HEK293T (cell line): ENCODE measurements at regions not wholly inside any gene's neighbourhood (a gene's known extent, or its start where the extent isn't known, plus 50 kb on each side); places are given as distances from the start of the nearest gene placed in this dataset.

Experiments used
- CTCF ChIA-PET: fragments of 350-600 bp; formaldehyde crosslinking; extraction: SDS; loops from one replicate; lab custom pipeline; 2021; ENCODE audit warnings: antibody characterized with exemption, inconsistent platforms; lab: Yijun Ruan, JAX
- POLR2A ChIA-PET: fragments of 350-600 bp; formaldehyde crosslinking; extraction: SDS; loops from one replicate; lab custom pipeline; 2020; ENCODE audit warnings: antibody characterized with exemption, inconsistent platforms; lab: Yijun Ruan, JAX
- DNase-seq: peaks from one replicate; pipeline ENCODE4 v3.0.0; 2012; ENCODE audit warnings: mixed read lengths; ENCODE audit errors: extremely low spot score
- ARNT ChIP-seq: fragments of 450-650 bp; IDR thresholded peaks from 2 replicates; pipeline ENCODE4 v1.6.1; 2017; ENCODE audit warnings: mild to moderate bottlenecking
- BHLHE40 ChIP-seq: fragments of 450-650 bp; IDR thresholded peaks from 2 replicates; pipeline ENCODE4 v1.6.1; 2016; ENCODE audit warnings: mild to moderate bottlenecking, moderate library complexity, borderline replicate concordance
- CTBP1 ChIP-seq: fragments of 450-650 bp; IDR thresholded peaks from 2 replicates; pipeline ENCODE4 v1.6.1; 2016; ENCODE audit warnings: borderline replicate concordance
- ELF4 ChIP-seq: fragments of 450-650 bp; IDR thresholded peaks from 2 replicates; pipeline ENCODE4 v1.6.1; 2017; ENCODE audit warnings: antibody characterized with exemption
- FOXA1 ChIP-seq: fragments of 450-650 bp; IDR thresholded peaks from 2 replicates; pipeline ENCODE4 v1.6.1; 2016; ENCODE audit warnings: mild to moderate bottlenecking
- FOXK2 ChIP-seq: fragments of 450-650 bp; IDR thresholded peaks from 2 replicates; pipeline ENCODE4 v1.6.1; 2016; ENCODE audit warnings: mild to moderate bottlenecking
- FOXM1 ChIP-seq: fragments of 450-650 bp; IDR thresholded peaks from 2 replicates; pipeline ENCODE4 v1.6.1; 2017; ENCODE audit warnings: mild to moderate bottlenecking, borderline replicate concordance
- HDGF ChIP-seq: fragments of 450-650 bp; IDR thresholded peaks from 2 replicates; pipeline ENCODE4 v1.6.1; 2017; ENCODE audit warnings: antibody characterized with exemption, borderline replicate concordance
- L3MBTL2 ChIP-seq: fragments of 450-650 bp; conservative IDR thresholded peaks from 2 replicates; pipeline ENCODE4 v1.6.1; 2016; ENCODE audit warnings: mild to moderate bottlenecking
- LEF1 ChIP-seq: fragments of 450-650 bp; IDR thresholded peaks from 2 replicates; pipeline ENCODE4 v1.6.1; 2017; ENCODE audit warnings: mild to moderate bottlenecking, borderline replicate concordance
- NFRKB ChIP-seq: fragments of 450-650 bp; IDR thresholded peaks from 2 replicates; pipeline ENCODE4 v1.6.1; 2016; ENCODE audit warnings: mild to moderate bottlenecking, moderate library complexity
- SP1 ChIP-seq: fragments of 450-650 bp; IDR thresholded peaks from 2 replicates; pipeline ENCODE4 v1.6.1; 2017
- SUZ12 ChIP-seq: fragments of 450-650 bp; IDR thresholded peaks from 2 replicates; pipeline ENCODE4 v1.6.1; 2016; ENCODE audit warnings: mild to moderate bottlenecking
- TARDBP ChIP-seq: fragments of 450-650 bp; IDR thresholded peaks from 2 replicates; pipeline ENCODE4 v1.6.1; 2016
- ZNF384 ChIP-seq: fragments of 450-650 bp; IDR thresholded peaks from 2 replicates; pipeline ENCODE4 v1.6.1; 2016
- TF ChIP-seq, protein P1 (sequence below): fragments of 450-650 bp; IDR thresholded peaks from 2 replicates; pipeline ENCODE4 v1.6.1; 2016

DNA sequence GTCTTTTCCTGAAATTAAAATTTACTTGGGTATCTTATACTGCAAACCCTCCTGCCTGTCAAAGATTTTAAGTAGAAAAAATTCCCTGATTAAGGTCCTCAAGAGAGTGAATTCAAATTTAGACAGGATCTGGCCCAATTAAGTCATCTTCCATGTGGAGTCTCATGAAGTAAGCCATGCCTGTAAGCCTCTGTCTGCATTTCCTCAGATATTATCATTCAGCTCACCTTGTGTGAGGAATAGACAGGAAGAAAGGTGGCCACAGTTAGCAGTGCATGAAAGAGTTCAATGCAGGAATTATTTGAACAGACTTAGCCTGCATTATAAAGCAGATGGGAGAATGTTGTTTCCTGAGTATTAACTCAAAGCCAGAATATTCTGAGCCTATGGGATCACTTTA, 174.7 kb downstream of the HS3ST3A1 start:
- POLR2A ChIA-PET: no interaction called here
- TF ChIP-seq SP1: no peak
- TF ChIP-seq ZNF384: no peak
- TF ChIP-seq ARNT: no peak
- TF ChIP-seq FOXA1: no peak
- TF ChIP-seq LEF1: no peak
- TF ChIP-seq, protein P1, sequence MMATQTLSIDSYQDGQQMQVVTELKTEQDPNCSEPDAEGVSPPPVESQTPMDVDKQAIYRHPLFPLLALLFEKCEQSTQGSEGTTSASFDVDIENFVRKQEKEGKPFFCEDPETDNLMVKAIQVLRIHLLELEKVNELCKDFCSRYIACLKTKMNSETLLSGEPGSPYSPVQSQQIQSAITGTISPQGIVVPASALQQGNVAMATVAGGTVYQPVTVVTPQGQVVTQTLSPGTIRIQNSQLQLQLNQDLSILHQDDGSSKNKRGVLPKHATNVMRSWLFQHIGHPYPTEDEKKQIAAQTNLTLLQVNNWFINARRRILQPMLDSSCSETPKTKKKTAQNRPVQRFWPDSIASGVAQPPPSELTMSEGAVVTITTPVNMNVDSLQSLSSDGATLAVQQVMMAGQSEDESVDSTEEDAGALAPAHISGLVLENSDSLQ: no peak
- no peak for TF ChIP-seq FOXK2
- TF ChIP-seq NFRKB: no peak
- TF ChIP-seq BHLHE40: no peak
- TF ChIP-seq CTBP1: no peak
- no peak for TF ChIP-seq ELF4
- no peak for TF ChIP-seq L3MBTL2
- TF ChIP-seq FOXM1: no peak
- no peak for TF ChIP-seq HDGF
- TF ChIP-seq SUZ12: no peak
- no peak for TF ChIP-seq TARDBP
- CTCF ChIA-PET: no interaction called here
- no peak for DNase-seq

DNA sequence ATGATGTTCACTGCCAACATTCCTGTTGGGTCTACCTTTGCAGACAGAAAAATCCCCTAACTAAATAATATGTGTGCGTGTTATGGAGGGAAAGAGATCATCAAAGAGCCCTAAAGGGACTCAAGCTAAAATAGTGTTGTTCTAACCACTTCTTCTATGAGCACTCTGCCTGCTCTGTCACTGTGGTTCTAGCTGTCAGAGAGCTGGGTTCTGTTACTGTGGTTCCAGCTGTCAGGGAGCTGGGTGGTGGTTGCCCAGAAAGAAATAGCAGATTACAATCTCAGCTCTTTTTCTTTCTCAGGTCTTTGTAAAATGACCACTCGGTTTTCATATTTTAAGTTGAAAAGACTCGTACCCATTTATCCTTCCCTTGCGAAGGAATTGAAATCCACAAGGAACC, 176.3 kb downstream of the HS3ST3A1 start:
- no peak for DNase-seq
- TF ChIP-seq ZNF384: no peak
- CTCF ChIA-PET: no interaction called here
- POLR2A ChIA-PET: no interaction called here

DNA sequence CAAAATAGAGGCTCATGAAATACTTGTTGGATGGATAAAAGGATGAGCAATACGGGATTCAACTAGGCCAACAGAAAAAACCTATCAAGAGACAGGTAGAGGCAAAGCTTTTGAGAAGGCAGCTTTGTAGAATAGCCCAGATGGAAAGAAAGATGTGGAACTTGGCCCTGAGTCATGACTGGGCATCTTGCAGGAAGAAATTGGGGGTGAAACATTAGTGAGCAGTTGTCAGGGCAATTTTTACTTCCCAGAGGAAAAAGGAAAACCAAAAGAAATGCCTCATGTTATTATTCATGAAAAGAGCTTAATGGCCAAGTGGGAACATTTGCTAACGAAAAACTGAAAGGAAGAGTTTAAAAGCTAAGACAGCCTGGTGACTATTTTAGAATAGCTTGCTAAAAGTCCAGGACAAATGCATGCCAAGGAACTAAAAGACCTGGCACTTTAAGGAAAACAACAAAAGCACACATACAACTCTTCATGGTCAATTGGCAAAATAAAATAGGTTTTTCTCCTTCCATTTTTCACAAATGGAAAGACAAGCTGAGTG, 180.1 kb downstream of the HS3ST3A1 start:
- TF ChIP-seq HDGF: no peak
- no peak for TF ChIP-seq SUZ12
- no peak for TF ChIP-seq ZNF384
- no peak for TF ChIP-seq LEF1
- no peak for TF ChIP-seq L3MBTL2
- TF ChIP-seq FOXK2: no peak
- TF ChIP-seq, protein P1: no peak
- TF ChIP-seq TARDBP: no peak
- no peak for TF ChIP-seq BHLHE40
- no peak for TF ChIP-seq CTBP1
- no peak for TF ChIP-seq NFRKB
- no peak for TF ChIP-seq FOXA1
- no peak for TF ChIP-seq ELF4
- TF ChIP-seq SP1: no peak
- TF ChIP-seq FOXM1: no peak
- TF ChIP-seq ARNT: no peak
- POLR2A ChIA-PET: no interaction called here
- CTCF ChIA-PET: interaction anchor here (0.6 kb wide), 1 partner anchor 51 kb away, joined by 3 read pairs; no protein-coding TSS in a partner anchor
- DNase-seq: no peak

DNA sequence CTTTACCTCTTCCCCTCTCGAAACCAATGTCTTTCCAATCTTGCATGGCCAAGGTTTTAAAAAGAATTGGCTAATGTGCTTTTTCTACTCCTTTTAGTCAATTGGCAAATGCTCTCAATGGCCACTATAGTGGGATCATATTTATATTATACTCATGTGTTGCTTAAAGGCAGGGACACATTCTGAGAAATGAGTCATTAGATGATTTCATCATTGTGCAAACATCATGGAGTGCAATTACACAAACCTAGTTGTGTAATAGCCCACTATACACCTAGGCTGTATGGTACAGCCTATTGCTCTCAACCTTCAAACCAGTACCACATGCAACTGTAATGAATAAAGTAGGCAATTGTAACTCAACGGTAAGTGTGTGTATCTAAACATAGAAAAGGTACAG, 180.9 kb downstream of the HS3ST3A1 start:
- TF ChIP-seq SUZ12 (no peak), ELF4 (no peak), HDGF (no peak), LEF1 (no peak), FOXM1 (no peak)
- POLR2A ChIA-PET: no interaction called here
- DNase-seq: no peak
- CTCF ChIA-PET: no interaction called here

DNA sequence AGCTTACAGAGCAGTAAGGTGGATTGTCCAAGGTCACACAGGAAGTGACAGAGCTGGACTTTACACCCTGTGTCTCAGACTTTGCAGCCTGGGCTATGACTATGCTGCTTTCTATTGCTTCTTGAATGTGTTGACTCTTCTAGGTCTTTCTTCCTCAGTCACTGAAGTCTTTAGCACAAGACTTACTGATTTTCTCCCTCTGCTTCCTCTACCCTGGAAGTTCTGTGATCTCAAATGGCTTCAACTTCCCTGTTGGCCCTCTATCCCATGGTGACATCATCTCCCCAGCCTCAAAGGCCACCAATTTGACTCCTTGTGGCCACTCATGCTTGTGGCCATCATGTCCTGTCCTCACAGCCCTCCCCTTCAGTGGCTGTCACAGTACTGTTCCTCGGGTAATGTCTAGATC, 181.3 kb downstream of the HS3ST3A1 start:
- ChIA-PET POLR2A (no interaction called here), CTCF (no interaction called here)
- TF ChIP-seq CTBP1 (no peak), BHLHE40 (no peak), FOXK2 (no peak), NFRKB (no peak), HDGF (no peak), FOXM1 (no peak), L3MBTL2 (no peak), ZNF384 (no peak), FOXA1 (no peak), LEF1 (no peak), SUZ12 (no peak)
- TF ChIP-seq, protein P1: no peak
- DNase-seq: no peak

DNA sequence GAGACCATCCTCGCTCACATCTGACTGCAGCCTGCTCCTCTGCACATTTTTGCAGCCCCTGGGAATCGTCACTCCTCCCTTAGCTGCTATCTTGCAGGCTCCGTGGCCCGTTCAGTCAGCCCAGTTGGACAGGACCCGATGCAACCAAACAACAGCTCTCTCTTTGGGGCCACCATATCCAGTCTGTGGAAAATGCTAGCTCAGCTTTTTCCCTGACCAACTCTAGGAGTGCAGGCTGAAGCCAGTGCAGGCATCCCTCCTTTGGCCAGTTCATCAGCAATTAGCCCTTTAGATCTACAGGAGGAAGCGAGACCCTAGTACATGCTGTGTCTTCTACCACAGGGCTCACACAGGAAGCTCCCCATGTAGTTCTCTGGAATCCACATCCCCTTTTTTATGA, 182.1 kb downstream of the HS3ST3A1 start:
- ChIA-PET CTCF (no interaction called here), POLR2A (no interaction called here)
- no peak for DNase-seq
- no peak for TF ChIP-seq ARNT
- TF ChIP-seq FOXM1: no peak
- TF ChIP-seq TARDBP: no peak
- no peak for TF ChIP-seq ZNF384
- no peak for TF ChIP-seq HDGF
- TF ChIP-seq FOXA1: no peak
- TF ChIP-seq, protein P1: no peak
- no peak for TF ChIP-seq LEF1

DNA sequence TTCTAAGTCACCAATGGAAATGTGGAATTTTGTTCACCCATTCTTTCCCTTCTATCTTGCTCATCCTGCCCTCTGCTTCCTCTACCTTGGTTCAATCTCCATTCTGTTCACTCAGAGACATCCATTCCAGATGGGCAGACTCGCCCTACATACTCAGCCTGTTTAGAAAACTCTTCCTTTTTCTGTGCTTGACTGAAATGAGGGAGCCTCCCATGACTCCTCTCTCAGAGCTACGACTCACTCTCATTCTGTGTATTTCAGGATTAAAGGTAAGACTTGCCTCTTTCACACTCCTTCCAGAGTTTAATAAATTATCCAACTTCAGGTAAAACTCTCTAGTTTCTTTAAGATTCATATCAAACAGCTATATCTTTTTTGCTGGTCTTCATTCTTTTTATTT, 182.8 kb downstream of the HS3ST3A1 start:
- no peak for TF ChIP-seq L3MBTL2
- no peak for TF ChIP-seq LEF1
- DNase-seq: no peak
- ChIA-PET CTCF (no interaction called here), POLR2A (no interaction called here)
